ENCODE measurements at regions not wholly inside any gene's neighbourhood (a gene's known extent, or its start where the extent isn't known, plus 50 kb on each side); places are given as distances from the start of the nearest gene placed in this dataset.
"Not testable (repeated sequence)": the region's sequence is repeated elsewhere in the genome, so short reads cannot be mapped to it uniquely, and the experiment has no call there.

DNA sequence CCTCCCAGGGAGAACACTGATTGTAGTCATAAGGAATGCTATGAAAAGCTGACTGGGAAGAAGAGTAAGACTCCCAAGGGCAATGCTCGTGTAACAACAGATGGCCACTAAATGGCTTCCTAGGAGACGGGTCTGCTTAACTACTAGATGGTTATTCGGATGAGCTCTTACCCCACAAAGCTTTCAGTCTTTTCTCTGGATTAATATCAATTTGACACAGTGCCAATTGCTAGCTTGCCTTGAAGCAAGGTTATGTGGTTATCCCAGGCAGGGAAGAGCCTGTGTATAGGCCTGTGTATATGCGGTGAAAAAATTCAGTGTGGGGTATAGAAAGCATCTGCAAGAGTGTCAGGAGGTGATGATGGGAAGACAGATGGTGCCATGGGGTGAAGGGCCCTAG is 86.4 kb upstream of the NOX3 start:
- DNase-seq, result no peak

DNA sequence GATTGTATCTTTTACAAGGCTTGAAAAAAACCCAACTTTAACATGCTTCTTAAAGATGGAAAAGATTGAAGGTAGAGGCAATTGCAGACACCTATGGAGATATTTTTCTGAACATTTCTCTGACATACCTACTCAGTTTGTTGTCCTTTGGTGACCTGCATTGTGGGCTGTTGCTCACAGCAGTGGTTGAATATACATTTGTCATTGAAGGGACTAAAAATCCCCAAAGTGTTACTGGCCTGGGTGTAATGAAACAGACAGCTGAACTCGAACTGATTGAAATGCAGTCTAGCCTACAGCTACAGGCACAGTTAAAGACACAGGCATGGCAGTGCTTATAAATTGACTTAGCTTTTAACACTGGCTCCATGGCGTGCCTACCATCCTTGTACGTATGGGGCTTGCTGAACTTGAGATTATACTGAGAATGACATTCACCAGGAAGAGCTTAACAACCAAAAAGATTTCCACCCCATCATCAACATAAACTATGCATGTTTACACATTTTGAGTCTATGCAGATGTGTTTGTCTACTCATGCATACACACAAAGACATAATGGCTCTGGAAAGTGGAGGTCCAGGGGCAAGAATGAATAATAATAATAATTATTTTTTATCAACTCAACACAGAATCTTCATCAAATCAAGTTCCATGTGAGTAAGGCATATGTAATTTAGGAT is 83.2 kb upstream of the NOX3 start:
- DNase-seq, result no peak

DNA sequence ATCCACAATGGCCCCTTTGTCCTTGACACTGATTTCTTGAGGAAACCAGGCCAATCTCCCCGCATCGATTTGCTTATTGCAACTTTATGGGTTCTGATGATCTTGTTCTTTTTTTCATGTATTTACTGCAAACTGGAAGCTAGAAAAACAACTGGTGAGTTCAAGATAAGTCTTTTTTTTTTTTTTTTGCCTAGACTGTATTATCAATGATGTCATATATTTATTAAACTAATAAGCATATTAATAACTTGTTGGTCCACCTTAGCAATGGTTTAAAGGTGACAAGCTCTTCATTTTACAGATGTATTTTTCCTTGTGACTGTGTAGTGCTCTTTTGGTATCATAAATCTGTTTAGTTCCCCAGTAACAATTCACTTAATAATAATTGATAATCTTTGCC is 79.0 kb upstream of the NOX3 start:
- DNase-seq, result no peak

DNA sequence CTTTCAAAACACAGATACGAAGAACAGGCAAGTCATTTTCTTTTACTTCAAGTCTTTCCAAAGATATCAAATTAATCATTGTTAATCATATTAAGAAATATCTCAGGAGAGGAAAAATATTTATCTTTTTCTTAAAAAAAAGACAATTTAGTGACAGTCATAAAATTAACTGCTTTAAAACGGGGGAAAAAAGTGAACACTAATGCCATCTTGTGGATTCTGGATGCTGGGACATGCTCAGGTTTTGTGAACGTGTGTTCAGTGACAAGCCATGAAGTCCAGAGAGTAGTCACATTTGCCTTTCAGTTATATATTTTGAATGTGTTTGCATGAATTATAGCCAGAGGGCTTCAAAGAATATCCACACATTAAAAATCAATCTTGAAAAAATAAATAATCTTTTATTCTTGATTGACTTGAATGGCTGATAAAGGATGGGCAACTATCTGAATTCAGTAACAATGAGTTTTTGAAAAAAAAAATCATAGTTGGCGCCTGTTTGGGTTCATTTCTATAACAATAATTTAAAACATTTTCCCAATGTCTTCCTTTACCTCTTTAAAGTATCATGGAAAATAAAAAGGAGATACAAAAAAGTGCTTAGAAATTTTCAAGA is 74.7 kb upstream of the NOX3 start:
- DNase-seq, result no peak

DNA sequence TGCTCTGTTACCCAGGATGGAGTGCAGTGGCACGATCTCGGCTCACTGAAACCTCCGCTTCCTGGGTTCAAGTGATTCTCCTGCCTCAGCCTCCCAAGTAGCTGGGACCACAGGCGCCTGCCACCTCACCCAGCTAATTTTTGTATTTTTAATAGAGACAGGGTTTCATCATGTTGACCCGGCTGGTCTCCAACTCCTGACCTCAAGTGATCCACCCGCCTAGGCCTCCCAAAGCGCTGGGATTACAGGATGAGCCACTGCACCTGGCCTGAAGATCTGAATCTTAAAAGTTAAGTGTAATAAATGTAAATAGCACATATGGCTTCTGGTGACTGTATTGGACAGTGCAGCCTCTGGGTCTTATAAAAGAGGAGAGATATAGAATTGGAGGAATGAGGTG is 74.2 kb upstream of the NOX3 start:
- not testable (repeated sequence) for DNase-seq

DNA sequence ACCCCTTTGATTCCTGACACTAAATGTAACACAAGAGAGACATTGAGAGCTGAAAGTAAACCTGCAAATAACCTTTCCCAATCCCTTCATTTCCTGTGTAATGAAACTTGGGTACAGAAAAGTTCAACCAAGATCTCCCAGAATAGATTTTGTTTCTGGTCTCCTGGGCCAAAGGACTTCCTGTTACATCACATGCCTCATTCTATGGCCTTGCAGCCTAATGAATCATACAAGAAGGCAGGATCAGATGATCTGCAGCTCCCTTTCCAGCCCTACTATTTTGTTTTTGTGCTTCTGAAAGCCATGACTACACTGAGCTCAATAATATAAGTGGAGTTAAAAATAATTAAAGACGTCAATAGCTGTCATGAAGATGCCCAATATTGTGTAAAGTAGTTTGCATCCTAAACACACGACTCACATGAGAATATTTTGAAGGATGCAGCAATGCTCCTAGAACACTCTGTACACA is 73.4 kb upstream of the NOX3 start:
- peak; percentile 10 for DNase-seq

DNA sequence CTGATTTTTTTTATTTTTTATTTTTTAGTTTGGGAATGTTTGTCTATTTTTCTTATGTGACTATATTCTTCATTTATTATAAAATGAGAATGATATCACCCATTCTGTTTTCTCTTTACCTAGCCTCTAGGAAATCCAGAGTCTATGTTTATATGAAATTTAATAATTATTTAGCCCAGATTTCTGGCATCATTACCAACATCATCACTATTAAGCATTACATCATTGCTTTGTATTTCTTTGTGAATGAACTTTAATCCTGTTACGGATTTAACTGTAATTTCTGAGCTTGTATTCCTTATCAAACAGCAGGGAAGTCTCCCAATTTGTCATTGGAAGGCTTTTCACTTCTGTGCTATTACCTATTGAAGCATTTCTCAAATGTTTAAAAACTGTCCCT is 72.7 kb upstream of the NOX3 start:
- DNase-seq, result no peak

DNA sequence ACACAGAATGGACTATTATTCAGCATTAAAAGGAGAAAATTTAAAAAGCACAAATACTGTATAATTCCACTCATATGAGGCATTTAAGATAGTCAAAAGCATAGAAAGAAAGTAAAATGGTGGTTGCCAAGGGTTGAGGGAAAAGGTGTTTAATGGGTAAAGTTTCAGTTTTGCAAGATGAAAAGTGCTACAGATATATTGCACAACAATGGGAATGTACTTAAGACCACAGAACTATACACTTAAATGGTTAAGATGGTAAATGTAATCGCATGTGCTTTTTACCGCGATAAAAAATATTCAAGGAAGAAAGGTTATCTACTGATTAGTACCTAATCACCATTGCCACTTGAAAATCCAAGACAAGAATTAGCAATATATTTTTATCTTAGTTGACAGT is 71.8 kb upstream of the NOX3 start:
- no peak for DNase-seq

DNA sequence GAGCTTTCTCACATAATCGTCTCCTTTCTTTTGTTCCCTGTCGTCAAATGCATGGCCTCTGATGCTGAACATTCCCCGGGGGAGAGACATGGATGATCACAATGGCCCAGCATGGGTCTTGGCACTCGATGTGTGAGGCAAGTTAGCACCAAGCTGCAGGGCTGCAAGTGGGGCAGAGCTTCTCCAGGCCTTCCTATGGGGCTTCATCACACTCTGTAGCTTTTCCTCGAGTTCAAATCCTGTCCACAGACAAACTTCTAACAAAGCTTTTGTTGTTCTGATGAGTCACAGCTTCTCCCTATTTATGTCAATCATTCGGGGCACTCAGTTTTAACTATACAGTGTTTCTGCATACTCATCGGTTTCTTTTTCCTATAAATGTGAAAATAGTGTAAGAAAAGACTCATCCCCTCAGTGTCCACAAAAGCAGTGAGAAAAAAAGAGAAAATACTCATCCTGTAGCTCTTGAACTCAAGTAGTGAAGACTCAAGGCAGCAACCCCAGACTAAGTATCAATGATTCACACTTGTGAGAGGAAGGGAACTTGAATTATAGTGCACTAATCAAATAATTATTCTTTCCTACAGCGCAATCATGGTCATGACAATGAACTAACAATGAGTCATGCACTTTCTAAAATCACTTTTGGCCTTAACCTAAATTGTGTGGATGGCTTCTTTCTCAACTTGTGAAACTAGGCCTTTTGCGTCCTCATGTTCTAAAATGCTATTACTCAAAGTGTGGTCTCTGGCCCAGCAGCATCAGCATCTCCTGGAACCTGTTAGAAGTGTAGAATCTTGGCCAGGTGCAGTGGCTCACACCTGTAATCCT is 68.4 kb upstream of the NOX3 start:
- DNase-seq, result no peak

DNA sequence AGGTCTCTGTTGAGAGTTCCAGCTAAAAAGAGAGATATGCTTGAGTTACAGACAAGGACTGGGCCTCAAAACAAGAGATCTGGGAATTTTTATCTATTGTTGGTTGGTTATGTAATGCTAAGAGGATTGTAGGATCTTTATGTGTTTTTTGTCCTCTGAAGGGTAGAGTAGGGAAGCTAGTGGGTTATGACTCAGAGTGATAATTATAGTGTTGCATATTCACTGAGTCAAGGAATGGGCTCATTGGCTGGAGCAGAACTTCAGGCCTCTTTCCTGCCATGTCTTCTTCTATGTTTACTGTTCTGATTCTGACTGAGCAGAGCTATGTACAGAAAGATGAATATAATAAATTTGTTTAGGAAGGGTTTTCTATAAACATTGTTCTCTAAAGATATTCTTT is 66.1 kb upstream of the NOX3 start:
- DNase-seq, result no peak

DNA sequence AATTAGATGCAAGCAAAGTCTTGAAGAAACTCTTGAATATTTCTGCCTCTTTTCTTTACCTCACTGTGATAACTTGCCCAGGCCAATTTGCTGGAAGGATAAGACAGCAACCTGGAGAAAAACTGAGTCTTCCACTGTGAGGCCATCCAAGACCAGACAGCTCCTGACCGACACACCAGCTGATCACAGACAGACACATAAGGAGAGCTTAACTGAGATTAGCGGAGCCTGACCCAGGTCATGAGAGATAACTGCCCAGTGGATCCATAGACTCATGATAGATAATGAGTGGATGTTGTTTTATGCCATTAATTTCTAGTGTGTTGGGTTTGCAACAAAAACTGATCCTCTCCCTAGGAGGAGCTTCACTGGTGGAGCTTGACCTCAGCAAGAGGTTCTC is 64.4 kb upstream of the NOX3 start:
- DNase-seq, result no peak

DNA sequence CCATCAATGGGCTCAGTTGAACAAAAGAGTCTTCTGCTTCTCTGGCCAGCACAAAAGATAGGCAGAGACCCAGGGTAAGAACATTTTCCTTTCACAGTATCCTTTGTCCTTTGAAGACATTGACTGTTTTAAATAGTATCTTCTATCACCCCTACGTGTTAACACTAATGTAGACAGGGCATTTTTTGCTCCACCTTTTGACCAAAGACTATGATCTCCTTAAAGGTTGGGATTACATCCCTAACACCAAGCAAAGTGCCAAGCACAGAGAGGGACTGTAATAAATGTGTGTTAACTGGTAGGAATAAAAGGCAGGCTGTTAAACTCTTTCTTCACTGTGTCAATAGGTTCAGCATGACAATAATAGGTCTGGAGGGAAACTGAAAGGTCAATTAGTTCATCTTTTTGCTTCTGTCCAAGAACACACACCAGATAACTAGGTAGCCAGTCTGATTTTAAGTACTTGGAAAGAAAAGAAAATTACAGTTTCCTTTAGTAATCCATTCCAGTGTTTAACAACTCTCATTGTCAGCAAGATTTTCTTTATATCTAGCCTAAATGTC is 63.6 kb upstream of the NOX3 start:
- no peak for DNase-seq

DNA sequence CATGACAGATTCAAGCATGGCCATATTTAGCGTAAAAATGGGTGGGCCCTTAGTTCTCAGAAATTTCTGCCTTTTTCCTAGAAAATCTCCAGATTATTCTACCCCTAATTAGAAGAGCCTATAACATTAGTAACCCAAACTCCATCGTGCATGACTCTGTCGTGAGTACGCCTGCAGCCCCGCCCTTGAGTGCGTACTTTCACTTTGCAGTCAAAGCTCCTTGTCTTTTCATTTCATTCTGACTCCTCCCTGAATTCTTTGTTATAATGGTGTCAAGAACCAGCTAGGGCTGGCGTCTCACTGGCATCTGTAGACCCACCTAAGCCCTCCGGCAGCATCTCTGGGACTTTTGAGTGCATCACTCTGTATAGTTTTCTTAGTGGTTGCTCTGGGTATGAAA is 61.7 kb upstream of the NOX3 start:
- no peak for DNase-seq

DNA sequence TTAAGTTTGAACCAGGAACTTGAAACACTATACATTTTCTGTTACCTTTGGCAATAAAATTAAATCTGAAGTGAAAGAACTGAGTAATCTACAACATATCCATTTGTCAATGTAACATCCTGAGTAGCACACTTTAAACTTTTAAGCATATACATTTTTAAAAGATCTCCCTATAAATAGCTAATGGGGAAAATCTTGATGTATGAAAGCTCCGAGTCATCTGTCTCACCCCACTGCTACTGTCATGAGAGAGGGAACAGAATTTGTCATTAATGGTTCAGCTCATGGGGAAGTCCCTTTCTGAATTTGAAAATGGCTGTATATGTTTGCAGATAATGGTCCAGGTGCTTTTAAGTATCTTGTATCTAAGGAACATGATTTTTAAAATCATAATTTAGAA is 55.2 kb upstream of the NOX3 start:
- no peak for DNase-seq

DNA sequence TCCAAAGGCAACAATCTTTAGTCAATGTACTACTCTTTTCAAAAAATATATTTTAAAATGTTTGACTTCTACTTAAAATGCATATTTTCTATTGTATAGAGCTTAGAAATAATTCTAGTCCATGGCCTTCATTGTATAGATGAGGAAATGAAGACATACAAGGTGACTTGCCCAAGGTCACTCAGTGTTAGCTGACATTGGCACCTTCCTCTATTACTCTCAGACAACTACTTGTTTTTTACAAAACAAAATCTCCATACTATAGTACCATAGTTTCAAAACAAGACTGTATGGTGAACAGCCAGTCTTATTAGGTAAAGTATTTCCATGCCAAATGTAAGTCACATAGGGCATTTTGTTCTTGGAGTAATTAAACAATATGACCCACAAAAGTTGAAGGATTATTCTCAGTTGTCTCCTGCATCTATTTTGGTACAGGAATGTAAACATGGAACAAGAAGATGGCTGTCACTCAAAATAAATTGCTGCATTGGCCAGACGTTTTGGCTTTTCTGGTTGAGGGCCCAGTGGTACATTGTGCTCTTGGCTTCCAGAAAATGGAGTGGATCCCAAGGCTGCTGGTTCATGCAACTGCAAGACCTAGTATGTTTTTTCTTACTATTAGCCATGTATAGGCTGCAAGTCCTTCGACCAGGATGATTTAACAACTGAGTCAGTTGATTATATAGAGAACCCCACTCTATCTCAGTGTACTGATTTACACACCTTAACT is 54.3 kb upstream of the NOX3 start:
- DNase-seq, result no peak

DNA sequence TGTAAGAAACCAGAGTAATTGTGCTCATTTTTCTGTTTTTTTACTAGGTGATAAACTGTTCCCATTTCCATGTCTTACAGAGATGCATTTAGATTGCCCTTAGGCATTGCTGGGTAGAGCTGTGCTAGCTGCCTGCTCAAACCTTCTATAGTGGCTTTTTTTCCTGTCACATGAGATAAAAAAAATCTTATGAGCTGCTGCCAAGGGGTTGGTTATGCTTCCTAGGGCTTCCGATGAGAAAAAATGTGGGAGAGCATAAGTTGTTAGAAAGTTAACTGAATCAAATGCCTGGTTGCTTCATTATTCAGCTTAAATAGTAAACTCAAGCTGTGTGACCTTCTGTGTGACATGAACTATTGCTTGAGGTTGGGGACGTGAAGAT is 50.0 kb upstream of the NOX3 start:
- DNase-seq, result no peak

Measured in NK-92 treated with Interleukin-12 subunit alpha and Interleukin-12 subunit beta, amount 100 ng/mL, for 24 hours (cell line).